IPS-18c (cell line): ENCODE measurements at regions not wholly inside any gene's neighbourhood (a gene's known extent, or its start where the extent isn't known, plus 50 kb on each side); places are given as distances from the start of the nearest gene placed in this dataset.
"Not testable (repeated sequence)": the region's sequence is repeated elsewhere in the genome, so short reads cannot be mapped to it uniquely, and the experiment has no call there.

Source experiments
- H3K4me3 ChIP-seq: 2 replicates; pipeline ENCODE4 v1.7.0; 2013; ENCODE audit warnings: low read depth, mild to moderate bottlenecking, low read length, moderate library complexity; ENCODE audit not compliant: insufficient read depth
- H3K9me3 ChIP-seq: one replicate; pipeline ENCODE4 v1.6.1; 2013; ENCODE audit warnings: mild to moderate bottlenecking, low read length, moderate library complexity; ENCODE audit not compliant: control insufficient read depth, insufficient read depth

DNA sequence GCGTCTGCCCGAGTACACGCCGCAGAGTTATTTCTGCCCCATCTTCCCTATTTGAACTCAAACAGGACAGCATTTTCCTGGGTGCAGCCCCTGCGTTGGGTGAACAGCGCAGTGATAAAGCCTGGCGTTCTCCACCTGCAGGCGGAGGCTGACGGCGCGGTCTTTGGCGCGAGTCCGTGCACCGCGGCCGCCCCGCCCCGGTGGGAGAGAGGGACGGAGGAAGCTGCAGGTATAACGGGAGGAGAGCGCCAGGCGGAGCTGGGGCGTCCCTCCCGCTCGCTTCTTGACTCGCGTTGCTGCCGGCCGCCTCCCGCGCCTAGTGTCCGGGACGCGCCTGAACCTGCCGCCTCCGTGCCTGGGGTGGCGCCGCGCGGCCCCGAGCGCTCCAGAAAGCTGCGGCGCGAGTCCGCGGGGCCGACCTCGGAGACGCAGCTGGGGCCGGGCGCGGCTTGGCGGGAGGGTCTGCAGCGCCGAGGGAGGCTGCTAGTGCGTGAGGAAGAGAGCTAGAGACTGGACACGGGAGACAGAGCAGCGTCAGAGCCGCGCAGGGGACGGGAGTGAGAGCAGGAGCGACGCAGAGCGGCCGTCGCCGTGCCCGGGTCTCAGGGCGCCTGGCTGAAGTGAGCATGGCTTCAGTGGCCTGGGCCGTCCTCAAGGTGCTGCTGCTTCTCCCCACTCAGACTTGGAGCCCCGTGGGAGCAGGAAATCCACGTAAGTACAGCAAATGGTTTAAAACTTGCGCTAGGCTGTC, 140.7 kb downstream of the SPATA31A7 start:
- H3K9me3 ChIP-seq: not testable (repeated sequence)
- 0 out of 2 replicates have a peak overlapping the region, but pooled peaks have one; percentile 28 for H3K4me3 ChIP-seq

DNA sequence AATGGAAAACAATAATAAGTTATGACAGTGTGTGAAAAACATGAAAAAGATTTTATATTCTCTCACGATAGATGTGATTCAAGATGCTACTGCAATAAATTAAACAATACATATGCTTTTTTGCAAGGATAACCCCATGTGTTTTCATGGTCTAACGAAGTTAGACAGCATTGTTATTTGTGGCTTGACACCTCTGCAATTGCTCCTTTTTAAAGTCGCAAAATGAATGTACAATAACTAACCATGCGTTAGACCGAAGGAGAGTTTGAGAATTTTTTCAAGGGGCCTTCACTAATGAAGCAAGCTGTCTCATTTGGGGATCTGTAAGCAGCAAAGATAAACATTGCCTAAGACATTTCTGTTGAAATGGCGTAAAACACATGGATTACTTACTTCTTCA, 167.1 kb downstream of the SPATA31A7 start:
- H3K9me3 ChIP-seq, H3K4me3 ChIP-seq: not testable (repeated sequence)

DNA sequence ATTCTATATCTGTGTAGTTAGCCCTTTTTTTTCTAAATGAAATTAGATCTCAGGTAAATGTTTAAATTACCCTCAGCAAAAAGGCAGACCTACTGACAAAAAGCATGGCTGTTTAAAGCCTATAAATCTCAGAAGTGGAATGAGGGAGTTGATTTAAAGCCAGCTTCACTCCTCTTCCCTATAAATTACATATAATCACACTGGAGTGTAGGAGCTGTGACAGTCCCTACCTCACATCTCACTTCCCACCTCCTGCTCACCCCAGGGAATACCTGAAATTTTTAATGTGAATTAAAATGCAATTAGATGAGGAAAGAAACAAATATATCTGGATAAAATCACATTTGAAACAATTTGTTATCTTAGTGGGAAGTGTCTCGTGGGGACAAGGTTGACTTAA, 184.6 kb downstream of the SPATA31A7 start:
- not testable (repeated sequence) for H3K9me3 ChIP-seq

DNA sequence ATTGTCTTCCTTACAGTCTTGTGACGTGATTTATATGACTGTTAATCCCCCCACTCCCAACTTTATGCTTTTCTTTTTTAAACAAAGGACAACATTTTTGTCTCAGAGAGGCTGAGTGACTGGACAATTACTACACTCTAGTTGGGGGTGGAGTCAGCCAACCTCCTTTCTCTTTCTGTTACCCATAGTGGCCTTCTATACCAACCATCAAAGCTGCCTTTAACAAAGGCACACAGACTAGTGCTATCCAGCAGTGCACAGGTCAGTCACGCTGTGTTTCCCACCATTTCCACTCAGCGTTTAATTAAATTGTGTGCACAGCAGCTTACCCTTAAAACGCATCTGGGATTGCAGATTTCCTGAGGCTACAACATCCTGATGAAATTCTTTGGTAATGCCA, 186.3 kb downstream of the SPATA31A7 start:
- not testable (repeated sequence) for H3K9me3 ChIP-seq, H3K4me3 ChIP-seq

More for the DNA sequence above, 184.6 kb downstream of the SPATA31A7 start:
- not testable (repeated sequence) for H3K4me3 ChIP-seq

DNA sequence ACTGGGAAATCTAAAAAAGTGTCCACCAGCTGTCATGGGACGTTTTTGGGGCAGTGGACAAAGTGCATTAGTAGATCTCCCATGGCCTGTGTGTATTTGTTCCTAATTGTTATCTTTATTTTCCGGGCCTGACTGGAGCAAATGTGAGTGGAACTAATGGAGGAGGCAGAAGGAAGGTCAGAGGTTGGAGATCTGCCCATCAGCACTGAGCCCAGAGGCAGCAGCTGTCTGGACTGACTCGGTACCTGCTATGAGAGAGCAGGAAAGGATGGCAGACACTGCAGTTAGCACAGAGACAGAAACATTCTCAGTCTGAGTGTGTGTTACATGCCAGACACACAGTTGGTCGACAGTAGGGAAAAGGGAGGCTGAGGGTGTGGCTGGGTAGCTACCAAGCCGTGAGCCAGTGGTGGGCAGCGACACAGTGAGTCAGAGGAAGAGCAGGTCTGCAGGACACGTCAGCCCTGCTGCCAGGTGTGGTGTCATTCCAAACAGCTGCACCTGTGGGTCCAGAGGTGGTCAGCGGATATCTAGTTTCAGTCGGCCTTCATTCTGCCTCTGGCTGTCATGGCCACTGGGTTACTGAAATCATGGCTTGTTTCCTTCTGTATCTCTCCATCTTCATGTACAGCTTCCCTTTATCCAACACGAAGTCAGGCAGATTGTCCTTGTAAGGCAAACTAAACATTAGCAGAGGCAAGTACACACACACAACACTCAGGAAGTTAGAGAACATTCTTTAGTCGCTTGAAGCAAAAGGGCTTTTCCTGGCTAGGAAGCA, 196.4 kb downstream of the SPATA31A7 start:
- not testable (repeated sequence) for H3K9me3 ChIP-seq, H3K4me3 ChIP-seq

DNA sequence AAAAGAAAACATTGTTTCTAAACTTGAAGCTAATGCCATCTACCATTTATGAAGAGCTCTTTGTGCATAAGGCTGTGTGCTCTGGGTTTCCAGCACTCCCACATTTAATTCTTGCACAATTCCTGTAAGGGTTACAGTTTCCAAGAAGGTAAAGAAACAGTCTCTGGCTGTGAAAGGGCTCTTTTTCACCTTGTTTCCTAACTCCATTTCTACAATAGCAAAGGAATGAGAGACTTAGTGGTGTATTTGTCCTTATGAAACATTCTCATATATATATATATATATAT, 196.9 kb downstream of the SPATA31A7 start:
- not testable (repeated sequence) for H3K4me3 ChIP-seq, H3K9me3 ChIP-seq

DNA sequence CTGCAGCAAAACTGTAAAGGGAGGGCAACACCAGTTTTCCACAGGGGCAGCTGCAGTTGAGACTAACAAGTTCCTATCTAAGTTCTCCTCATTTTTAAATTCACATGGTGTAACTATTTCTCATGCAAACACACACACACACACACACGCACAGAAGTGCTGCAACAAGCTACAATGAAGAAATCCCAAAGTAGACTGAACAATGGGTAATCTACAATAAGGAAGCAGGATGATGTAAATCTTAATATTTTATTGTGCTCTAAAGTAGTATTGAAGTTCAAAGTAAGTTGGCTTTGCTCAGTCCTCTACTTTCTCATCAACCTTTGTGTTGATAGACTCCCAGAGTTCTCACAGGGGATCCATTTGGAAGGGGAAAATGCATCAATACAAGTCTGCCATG, 212.9 kb downstream of the SPATA31A7 start:
- not testable (repeated sequence) for H3K9me3 ChIP-seq, H3K4me3 ChIP-seq

DNA sequence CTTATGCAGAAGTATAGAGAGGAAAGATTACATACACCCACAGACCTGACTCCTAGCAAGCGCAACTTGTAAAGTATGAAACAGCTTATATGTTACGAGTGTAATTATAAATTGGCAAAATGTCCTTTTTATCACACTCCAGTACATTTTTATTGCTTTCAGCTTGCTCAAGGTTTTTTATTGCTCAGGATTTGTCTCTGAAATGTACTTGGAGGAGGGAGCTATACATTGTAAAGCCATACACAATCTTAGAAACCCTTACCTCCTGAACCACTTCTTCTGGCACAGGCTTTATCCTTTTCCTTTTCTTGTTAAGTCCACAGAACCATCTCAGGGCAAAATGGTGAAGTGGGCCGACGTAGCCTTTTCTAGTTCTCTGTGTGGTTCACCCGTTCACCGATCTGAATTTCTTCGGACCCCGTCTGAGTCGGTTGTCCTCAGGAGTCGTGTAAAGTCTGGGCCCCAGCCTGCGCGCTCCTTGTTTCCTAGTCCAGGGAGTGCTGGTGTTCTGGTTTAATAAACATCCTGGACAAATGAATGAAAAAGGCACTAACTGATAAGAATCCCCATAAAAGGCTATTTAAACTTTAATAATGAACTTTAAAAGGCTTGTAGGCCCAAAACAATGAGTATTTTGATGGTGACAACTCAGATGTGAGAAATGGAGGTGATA, 222.2 kb downstream of the SPATA31A7 start:
- H3K4me3 ChIP-seq, H3K9me3 ChIP-seq: not testable (repeated sequence)

DNA sequence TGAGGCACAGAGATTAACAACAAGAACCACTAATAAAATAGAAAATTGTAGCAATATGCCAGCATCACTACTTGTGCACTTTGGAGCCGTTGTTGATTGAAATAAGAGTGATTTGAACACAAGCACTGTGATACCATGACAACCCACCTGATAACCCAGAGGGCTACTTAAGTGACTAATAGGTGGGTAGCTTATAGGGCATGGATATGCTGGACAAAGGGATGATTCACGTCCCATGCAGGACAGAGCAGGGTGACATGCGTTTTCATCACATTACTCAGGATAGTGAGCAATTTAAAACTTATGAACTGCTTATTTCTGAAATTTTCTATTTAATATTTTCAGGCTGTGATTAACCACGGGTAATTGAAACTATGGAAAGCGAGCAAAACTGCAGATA, 222.9 kb downstream of the SPATA31A7 start:
- H3K9me3 ChIP-seq, H3K4me3 ChIP-seq: not testable (repeated sequence)

DNA sequence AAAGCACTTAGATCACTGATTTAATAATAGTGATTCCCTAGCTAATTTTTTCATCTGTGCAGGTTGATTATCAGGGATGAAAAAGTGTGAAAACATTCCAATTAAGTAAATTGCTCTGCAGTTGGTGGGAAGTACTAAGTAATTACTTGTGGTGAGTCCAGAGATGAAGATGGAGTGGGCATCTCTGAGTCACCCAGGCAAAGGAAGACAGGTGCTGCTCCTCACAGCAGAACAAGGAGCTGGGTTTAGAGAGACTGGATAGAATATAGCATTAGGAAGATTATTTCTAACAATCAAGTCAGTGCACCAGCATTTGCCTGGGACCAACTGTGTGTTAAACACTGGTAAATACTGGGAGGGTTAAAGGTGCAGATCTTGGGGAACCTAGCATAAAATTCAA, 228.3 kb downstream of the SPATA31A7 start:
- H3K4me3 ChIP-seq, H3K9me3 ChIP-seq: not testable (repeated sequence)

DNA sequence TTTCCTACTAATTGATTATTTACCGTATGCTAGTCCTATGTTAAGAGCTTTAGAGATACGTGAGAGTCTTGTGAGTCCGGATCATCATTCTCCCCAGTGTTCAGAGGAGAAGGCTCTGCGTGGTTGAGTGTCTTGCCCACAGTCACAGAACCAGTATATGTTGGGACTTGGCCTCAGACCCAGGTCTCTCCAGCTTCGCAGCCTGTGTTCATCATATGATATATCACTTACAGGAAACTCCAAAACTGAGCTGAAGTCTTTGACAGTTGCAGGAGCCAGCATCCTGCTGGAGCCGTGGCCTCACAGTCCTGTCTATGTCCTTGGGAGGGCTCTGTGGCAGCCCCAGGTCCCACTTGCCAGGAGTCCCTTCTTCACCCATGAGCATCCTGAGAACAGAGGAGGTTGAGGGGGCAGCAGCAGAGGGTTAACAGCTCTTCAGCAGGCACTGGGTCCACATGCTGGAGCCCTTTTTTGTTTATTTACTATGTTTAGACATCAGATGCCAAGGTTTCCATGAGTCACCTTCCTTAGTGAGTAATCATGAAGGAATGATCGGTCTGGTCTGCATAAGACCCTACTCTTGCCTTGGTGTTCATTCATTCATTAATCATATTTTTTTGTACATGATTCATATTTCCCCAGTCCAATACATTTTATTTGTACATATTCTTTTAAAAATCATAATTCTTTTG, 230.6 kb downstream of the SPATA31A7 start:
- H3K4me3 ChIP-seq, H3K9me3 ChIP-seq: not testable (repeated sequence)

DNA sequence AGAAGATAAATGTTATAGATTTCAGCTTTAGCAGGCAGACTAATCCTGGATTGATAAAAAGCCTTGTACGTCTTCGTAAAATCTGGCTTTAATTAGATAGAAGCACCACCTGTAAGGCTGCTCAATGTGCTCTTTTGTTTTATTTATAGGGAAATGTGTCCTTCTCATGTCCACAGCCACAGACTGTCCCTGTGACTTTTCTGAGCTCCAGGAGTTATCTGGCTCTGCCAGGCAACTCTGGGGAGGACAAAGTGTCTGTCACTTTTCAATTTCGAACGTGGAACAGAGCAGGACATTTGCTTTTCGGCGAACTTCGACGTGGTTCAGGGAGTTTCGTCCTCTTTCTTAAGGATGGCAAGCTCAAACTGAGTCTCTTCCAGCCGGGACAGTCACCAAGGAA, 257.4 kb downstream of the SPATA31A7 start:
- not testable (repeated sequence) for H3K9me3 ChIP-seq

DNA sequence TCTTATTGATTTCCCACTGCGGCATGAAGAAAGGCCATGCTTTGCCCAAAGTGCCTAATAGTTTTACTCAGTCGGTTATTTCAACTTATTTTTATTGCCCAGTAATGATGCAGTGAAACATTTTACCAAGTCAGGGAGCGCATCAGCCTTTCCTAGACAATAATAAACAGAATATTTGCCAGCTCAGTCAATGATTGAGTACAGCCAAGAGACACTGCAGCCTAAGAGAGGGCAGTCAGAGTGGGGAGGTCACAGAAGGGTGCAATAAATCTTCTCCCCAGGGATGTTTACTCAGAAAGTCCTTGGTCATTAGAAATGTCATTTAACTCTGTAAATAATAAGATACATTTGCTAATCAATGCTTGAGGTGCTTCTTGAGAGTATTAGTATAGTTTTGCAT, 271.0 kb downstream of the SPATA31A7 start:
- H3K4me3 ChIP-seq, H3K9me3 ChIP-seq: not testable (repeated sequence)

More for the DNA sequence above, 257.4 kb downstream of the SPATA31A7 start:
- not testable (repeated sequence) for H3K4me3 ChIP-seq
